ENCODE measurements at regions not wholly inside any gene's neighbourhood (a gene's known extent, or its start where the extent isn't known, plus 50 kb on each side); places are given as distances from the start of the nearest gene placed in this dataset.

DNA sequence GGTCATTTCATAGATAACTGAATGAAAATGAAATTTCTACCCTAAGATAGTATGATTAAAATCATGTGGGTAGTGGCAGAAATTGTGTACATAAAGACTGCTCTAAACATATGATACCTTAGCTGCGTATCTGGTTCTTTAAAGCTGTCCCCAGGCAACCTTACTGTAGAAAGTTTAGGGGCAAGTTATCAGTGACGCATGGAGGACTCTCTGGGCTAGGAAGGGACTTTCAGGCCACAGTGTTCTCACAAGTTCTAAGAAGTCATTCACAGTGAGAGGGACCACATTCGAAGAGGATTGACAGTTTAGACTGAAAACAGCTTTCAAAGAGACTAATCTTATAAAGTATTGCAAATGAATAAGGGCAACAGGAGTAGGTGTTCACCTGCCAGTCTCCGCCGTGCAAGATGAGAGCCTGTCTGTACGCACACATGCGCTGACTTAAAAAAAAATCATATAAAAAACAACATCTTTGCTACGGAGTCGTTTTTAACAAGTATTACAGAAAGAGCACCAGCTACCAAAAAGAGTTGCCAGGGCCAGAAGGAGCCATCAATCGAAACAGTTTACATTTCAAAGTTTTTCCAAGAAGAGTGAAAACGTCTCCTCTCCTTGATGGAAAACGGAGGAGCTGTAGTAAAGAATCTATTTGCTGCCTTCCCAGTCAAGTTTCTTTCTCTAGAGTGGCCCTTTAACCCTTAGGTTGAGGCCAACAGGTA is 146.3 kb downstream of the CETN3 start:
- no peak for DNase-seq (ENCODE audit: low read depth, low spot score)
- no peak overlapping the region for H3K4me3 ChIP-seq (replicated peaks in 1 of 3; ENCODE audit: insufficient read depth in 1 of 3, low read depth in 1 of 3, low read length in 3 of 3)
- ChIA-PET POLR2A (no interaction called here), CTCF (interaction anchor here (1.6 to 5.9 kb wide), 2 partner anchors 176 to 1536 kb away, joined by 4 to 175 read pairs; no protein-coding TSS in a partner anchor)
- no peaks in the 10 kb centered on the region for H3K9me1 ChIP-seq (replicated peaks; ENCODE audit: control insufficient read depth, extremely low read depth, insufficient read depth, low read length)
- TF ChIP-seq, protein P1, sequence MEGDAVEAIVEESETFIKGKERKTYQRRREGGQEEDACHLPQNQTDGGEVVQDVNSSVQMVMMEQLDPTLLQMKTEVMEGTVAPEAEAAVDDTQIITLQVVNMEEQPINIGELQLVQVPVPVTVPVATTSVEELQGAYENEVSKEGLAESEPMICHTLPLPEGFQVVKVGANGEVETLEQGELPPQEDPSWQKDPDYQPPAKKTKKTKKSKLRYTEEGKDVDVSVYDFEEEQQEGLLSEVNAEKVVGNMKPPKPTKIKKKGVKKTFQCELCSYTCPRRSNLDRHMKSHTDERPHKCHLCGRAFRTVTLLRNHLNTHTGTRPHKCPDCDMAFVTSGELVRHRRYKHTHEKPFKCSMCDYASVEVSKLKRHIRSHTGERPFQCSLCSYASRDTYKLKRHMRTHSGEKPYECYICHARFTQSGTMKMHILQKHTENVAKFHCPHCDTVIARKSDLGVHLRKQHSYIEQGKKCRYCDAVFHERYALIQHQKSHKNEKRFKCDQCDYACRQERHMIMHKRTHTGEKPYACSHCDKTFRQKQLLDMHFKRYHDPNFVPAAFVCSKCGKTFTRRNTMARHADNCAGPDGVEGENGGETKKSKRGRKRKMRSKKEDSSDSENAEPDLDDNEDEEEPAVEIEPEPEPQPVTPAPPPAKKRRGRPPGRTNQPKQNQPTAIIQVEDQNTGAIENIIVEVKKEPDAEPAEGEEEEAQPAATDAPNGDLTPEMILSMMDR (IDR thresholded peaks at IDR 0.05; ENCODE audit: extremely low read depth in 1 of 2, insufficient read depth in 1 of 2, low read depth in 1 of 2, low read length in 2 of 2), result no peak
- TF ChIP-seq GATA2 (IDR thresholded peaks at IDR 0.05; ENCODE audit: insufficient read depth, insufficient read length, low read depth, low read length) (no peak), EZH2 (IDR thresholded peaks at IDR 0.05; ENCODE audit: borderline replicate concordance, low read depth, low read length, severe bottlenecking) (no peak), FOS (IDR thresholded peaks at IDR 0.05; ENCODE audit: borderline replicate concordance, insufficient read depth, low read length) (no peak)
- H3K4me1 ChIP-seq (ENCODE audit: control insufficient read depth, extremely low read depth, insufficient read depth, low read length), result no peaks in the 10 kb centered on the region
- H4K20me1 ChIP-seq (replicated peaks; ENCODE audit: control insufficient read depth, extremely low read depth, insufficient read depth, low read length), result no peaks in the 10 kb centered on the region
- BruUV-seq (replicated peaks), result no TSS peak
- no peak overlapping the region for H3K4me2 ChIP-seq (ENCODE audit: insufficient read depth, low read length)
- H2AFZ ChIP-seq (ENCODE audit: low read depth, low read length), result no peak overlapping the region
- intact Hi-C loops (cut with micrococcal nuclease), result loop anchor here (10.0 kb wide), 2 partner anchors 428 to 998 kb away; no protein-coding TSS in a partner anchor
- no peak overlapping the region for H3K27ac ChIP-seq (ENCODE audit: insufficient read depth, low read depth, low read length)
- dilution Hi-C loops (cut with MboI; ENCODE audit: extremely low pct_ligation_motif_present, low sequenced_read_pairs), result no loop called here
- no peaks in the 10 kb centered on the region for H3K27me3 ChIP-seq (ENCODE audit: control insufficient read depth in 2 of 2, insufficient read depth in 2 of 2, low read length in 2 of 2)
- no peaks in the 10 kb centered on the region for H3K79me2 ChIP-seq (ENCODE audit: control insufficient read depth, insufficient read depth, low read length)
- H3K9me3 ChIP-seq (replicated peaks; ENCODE audit: control insufficient read depth, insufficient read depth, low read length), result no peaks in the 10 kb centered on the region
- no peaks in the 10 kb centered on the region for H3K36me3 ChIP-seq (ENCODE audit: control insufficient read depth in 2 of 2, extremely low read depth in 1 of 2, insufficient read depth in 2 of 2, low read length in 2 of 2)
- H3K9ac ChIP-seq (replicated peaks; ENCODE audit: extremely low read depth, insufficient read depth, low read length), result no peak overlapping the region
- FAIRE-seq, result no peak

DNA sequence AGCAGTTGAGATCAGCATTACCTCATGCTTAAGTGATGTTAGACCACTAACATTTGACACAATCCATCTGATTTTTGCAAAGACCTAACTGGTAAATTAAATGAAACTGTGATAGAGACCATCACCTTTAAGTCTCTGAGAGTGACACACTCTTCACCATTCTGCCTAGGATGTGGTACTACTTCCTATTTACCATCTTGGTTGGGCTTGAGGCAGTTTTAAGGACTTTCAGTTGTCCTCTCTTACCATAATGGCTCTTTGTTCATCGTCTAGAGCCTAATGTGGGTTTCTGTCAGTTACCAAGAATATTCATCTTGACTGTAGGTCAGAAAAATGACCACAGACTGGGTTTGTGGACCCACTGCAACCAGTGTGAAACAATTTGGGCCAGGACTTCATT is 158.1 kb downstream of the CETN3 start:
- Histone ChIP-seq H3K9me3 (replicated peaks; ENCODE audit: control insufficient read depth, insufficient read depth, low read length) (no peaks in the 10 kb centered on the region), H3K9me1 (replicated peaks; ENCODE audit: control insufficient read depth, extremely low read depth, insufficient read depth, low read length) (no peaks in the 10 kb centered on the region), H3K79me2 (ENCODE audit: control insufficient read depth, insufficient read depth, low read length) (no peaks in the 10 kb centered on the region), H3K27me3 (ENCODE audit: control insufficient read depth in 2 of 2, insufficient read depth in 2 of 2, low read length in 2 of 2) (no peaks in the 10 kb centered on the region), H3K4me3 (replicated peaks in 1 of 3; ENCODE audit: insufficient read depth in 1 of 3, low read depth in 1 of 3, low read length in 3 of 3) (no peak overlapping the region), H2AFZ (ENCODE audit: low read depth, low read length) (no peak overlapping the region), H3K27ac (ENCODE audit: insufficient read depth, low read depth, low read length) (no peak overlapping the region), H3K4me2 (ENCODE audit: insufficient read depth, low read length) (no peak overlapping the region), H3K9ac (replicated peaks; ENCODE audit: extremely low read depth, insufficient read depth, low read length) (no peak overlapping the region), H4K20me1 (replicated peaks; ENCODE audit: control insufficient read depth, extremely low read depth, insufficient read depth, low read length) (no peaks in the 10 kb centered on the region), H3K4me1 (ENCODE audit: control insufficient read depth, extremely low read depth, insufficient read depth, low read length) (no peaks in the 10 kb centered on the region), H3K36me3 (ENCODE audit: control insufficient read depth in 2 of 2, extremely low read depth in 1 of 2, insufficient read depth in 2 of 2, low read length in 2 of 2) (no peaks in the 10 kb centered on the region)
- FAIRE-seq (no peak), DNase-seq (ENCODE audit: low read depth, low spot score) (no peak)
- BruUV-seq (replicated peaks), result no TSS peak
- POLR2A ChIA-PET, result no interaction called here
- TF ChIP-seq, protein P1 (IDR thresholded peaks at IDR 0.05; ENCODE audit: extremely low read depth in 1 of 2, insufficient read depth in 1 of 2, low read depth in 1 of 2, low read length in 2 of 2), result no peak
- no peak for TF ChIP-seq MYC (IDR thresholded peaks at IDR 0.05; ENCODE audit: low read depth, low read length)
- no peak for TF ChIP-seq FOS (IDR thresholded peaks at IDR 0.05; ENCODE audit: borderline replicate concordance, insufficient read depth, low read length)
- dilution Hi-C loops (cut with MboI; ENCODE audit: extremely low pct_ligation_motif_present, low sequenced_read_pairs), result no loop called here
- CTCF ChIA-PET, result interaction anchor here (3.5 kb wide), 1 partner anchor 14 kb away, joined by 9 read pairs; no protein-coding TSS in a partner anchor
- intact Hi-C loops (cut with micrococcal nuclease), result no loop called here

Data from endothelial cell of umbilical vein (primary cell).